CD4-positive, alpha-beta T cell treated with Interferon alpha-2 for 1 hour (primary cell): ENCODE measurements at regions not wholly inside any gene's neighbourhood (a gene's known extent, or its start where the extent isn't known, plus 50 kb on each side); places are given as distances from the start of the nearest gene placed in this dataset.

ENCODE experiments used
- DNase-seq, 2 donors: peaks; one replicate each; pipeline ENCODE4 v3.0.0-alpha.2; 2020 to 2022

DNA sequence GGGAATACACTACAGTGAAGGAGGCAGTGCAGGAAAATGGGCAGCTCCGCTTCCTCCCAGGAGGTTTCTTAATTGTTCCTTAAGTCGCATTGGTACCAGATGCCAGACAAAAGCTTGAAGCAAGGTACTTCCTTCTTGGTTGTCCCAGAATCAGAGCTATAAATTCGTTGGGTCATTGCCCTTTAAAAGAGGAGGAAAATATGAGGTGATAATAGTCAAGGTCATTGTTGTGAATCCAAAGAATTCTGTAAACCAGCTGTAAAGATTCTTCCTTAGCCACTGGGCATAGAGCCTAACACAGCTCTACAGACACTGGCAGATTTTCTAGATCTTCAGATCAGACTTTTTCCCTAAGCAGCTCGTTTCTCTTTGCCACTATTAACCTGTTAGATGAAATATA is 444.1 kb upstream of the TLE4 start:
- DNase-seq, result no peak

DNA sequence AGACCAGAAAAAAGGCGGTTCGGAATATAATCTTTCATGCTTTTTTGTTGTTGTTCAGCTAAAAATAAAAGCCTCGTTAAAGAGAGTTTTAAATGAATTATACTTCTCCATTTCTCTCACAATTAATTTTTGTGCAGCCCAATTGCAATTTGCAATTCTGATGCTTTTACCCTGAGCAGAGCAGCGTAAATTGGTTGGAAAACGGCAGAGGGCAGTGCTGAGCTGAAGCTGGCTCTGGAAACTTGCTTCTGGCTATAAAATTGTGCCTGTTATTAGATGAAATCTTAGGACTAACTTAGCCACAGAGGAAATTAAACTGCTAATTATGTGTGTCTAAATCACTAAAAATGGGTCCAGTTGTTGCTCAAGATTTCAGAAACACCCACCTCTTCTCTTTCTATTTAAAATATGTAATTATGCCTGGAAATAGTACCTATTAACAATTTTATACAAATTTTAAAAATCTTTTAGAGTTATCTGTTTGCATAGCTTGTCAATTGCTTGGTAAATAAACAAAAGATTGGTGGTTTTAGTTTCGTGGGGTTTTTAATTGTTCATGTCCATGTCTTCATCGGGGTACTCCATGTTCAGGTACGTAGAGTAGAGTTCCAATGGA is 441.8 kb upstream of the TLE4 start:
- peak in 1 of 2 donors; percentile 0 for DNase-seq

DNA sequence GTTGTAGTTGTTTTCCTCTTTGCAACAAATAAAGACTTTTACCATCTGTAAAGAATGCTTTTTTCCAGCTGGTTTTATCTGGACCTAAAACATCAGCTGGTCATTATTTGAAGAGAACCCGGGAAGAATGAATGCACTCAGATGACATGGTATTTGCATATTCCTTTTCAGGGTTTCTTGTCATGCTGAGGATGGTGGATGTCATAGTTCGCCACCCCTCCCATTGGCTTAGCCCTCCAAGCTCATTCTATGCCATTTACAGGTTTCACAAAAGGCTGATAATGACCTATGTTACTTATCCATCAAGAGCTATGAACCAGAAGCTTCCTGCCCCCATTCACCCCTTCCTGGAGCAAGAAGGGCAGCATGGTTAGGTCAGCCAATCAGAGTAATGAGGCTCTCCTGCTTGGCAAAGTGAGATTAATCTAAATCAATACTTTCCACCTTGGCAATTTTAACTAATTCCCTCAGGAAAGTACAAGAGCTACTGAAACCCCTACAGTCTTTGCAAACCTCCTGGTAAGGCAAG is 440.5 kb upstream of the TLE4 start:
- no peak for DNase-seq

DNA sequence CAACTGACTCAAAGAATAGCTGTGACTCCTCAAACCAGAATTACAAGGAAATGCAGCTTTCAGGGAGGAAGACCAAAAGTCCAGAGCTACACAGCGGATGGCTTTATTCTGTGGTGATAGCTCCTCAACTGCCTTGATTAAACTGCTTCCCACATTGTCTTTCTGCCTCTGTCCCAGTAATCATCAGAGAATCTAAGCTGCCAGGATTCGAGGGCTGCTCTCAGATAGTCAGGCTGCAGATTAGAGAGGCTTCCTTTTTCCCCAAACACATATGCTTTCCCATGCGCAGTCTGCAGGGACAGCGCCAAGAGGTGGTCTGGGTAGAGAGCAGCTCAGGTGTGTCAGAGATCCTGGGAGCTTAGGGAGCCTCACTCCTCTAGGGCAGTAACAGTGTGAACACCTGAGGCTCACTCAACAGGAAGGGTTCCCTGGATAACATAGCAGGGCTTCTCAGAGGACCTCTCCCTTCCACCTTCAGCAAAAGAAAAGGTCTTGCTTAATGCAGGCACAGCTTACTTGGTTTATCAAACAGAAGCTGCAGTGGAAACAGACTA is 439.9 kb upstream of the TLE4 start:
- DNase-seq, result no peak

- no peak for DNase-seq
Observed at GRCh38 chr9:79134654-79135053, 437.1 kb upstream of the TLE4 start.

GRCh38 chr9:79135681-79136415 is 435.9 kb upstream of the TLE4 start:
- DNase-seq, result no peak

DNA sequence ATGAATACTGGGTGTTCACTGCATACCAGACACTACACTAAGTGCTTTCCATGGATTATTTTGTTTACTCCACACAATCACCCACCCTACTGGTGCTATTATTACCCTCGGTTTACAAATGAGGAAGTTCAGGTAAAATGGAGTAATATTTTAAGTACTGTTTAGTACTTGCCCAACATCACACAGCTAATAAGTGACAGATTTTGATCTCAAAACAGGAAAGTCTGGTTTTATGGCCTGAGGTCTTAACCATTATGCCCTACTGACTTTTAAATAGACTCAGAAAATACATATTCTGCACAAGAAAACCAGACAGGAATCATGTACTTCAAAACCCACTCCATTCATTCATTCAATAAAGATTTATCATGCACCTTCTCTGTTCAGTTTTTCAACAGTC is 431.0 kb upstream of the TLE4 start:
- no peak for DNase-seq

DNA sequence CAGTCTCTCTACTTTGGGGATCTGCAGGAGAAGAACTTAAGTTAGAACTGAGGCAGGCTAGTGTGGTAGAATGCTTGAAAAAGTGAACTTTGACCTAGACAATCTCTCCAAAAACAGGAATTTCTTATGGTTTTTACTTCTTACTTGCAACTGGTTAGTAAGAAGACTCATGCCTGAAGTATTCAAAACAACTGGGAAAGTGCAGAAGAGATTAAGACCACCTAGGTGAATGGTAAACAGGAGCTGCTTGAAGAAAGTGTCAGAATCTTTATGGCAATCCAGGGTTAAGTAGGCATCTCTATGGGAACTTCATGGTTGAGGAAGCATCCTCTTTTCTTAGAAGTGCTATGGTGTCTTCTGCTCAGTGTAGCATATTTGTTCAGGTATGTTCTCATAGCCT is 428.6 kb upstream of the TLE4 start:
- no peak for DNase-seq

DNA sequence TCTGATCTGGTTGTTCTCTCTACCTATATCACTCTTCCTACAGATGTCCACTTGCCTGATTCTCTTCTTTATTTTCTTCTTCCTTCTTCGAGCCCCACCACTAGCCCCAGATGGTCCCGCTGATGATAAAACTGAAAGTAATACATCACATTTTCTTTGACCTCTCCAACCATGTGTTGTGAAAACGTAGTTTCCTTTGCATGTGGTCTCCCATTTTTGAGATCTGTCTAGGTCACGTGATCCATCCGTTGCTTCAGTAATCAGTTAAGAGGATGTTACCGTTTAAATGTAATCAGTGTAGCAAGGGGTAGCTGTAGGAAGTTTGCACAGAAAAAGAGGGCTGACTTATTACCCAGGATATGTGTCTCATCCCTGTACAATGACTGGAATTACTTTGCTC is 426.3 kb upstream of the TLE4 start:
- DNase-seq, result no peak

- DNase-seq, result no peak
Observed at GRCh38 chr9:79149585-79149984, 422.2 kb upstream of the TLE4 start.

- DNase-seq, result no peak
Observed at GRCh38 chr9:79151791-79152190, 420.0 kb upstream of the TLE4 start.

DNA sequence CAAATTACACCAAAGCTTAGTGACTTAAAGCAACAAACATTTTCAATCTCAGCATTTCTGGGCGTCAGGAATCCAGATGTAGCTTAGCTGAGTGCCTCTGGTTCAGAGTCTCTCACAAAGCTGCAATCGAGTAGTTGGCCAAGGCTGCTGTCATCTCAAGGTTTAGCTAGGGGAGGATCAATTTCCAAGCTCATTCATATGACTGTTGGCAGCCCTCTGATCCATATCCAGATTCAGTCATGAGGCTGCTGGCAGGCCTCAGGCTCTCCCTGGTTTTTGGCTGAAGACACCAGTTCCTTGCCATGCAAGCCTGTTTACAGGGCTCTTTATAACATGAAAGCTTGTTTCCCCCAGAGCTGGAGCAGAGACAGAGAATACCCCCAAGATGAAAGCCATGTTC is 419.5 kb upstream of the TLE4 start:
- no peak for DNase-seq

DNA sequence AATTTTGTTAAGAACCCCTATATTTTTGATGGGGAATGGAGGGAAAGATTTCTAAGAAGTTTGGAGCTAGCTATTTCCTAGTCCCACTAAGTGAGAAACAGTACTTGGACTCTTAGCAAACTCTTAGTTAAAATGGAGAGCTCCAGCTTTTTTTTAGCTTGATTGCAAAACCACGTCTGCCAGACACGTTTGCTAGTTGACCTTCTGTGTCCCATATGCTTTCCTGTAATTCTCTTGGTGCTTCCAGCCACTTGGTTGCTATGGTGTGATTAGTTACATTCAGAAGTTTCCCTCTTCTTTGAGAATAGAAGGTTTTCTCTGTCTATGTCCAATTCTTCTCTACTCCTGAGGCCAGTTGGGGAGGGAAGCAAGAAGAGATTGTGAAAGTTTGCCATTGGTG is 417.0 kb upstream of the TLE4 start:
- DNase-seq, result no peak

- no peak for DNase-seq
Observed at GRCh38 chr9:79155308-79155707, 416.5 kb upstream of the TLE4 start.

GRCh38 chr9:79163544-79163943 is 408.2 kb upstream of the TLE4 start:
- no peak for DNase-seq

DNA sequence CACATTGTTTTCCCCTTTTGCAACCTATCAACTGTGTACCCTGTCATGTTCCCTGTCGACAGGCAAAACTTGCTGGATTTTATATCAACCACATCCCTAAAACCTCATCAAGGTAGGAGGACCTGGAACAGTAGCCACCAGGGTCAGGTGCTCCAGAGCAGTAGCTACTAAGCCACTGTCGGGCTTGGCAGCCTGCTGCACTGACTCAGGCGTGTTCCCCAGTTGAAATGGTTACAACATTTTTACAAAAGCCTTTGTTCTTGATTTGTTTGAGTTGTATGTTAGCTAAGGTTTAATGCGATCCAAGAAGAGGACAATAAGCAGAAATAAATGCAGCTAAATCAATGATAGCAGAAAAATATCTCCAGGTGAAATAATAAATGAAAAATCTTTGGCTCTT is 407.4 kb upstream of the TLE4 start:
- no peak for DNase-seq

DNA sequence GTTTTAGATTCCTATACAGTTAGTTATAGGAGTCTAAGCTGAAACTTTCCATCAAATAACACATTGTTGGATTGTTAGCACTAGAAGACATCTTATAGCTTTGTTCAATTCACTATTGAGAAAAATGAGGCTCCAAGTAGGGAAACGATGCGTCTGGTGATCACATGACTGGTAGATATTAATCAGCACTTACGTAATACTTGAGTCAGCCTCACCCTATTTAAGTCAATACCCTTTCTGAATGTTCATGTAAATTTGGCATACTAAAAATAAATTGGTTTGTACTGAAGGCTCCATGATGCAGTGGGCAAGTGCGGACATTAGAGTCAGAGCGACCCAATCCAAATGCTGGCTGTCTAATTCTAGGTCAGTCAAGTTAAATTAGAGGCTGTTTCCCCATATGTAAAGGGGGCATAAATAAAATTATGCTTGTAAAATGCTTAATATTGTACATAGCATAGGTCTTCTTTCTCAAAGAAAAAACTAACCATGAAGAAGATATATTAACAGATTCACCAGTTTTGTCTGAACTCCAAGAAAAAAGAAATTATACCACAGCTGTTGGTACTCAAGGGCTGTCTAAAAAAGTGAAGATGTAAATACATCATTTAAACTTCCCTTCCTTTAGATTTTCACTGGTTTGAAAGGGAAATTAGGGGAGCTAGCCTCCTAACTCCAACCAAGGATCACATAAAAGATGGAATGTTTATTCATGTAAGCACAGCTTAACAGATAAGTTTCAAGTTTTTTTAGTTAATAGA is 406.6 kb upstream of the TLE4 start:
- DNase-seq, result no peak

DNA sequence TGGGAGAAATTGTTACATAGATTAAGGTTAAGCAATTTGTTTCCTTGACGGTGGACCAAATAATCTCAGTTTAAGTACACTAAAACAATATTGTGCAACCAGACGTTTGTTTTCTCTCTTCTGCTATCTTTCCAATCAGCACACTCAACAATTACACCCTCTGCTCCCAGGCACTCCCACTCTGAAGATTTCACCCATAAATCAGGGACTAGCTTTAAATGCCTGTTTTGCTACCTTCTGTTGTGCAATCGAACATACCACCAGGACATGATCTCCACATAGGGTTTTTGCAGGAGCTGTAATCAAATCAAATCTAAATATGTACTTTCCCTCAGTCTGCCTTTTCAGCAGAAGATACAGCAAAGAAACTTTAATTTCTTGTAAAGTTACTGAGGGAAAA is 405.8 kb upstream of the TLE4 start:
- no peak for DNase-seq

DNA sequence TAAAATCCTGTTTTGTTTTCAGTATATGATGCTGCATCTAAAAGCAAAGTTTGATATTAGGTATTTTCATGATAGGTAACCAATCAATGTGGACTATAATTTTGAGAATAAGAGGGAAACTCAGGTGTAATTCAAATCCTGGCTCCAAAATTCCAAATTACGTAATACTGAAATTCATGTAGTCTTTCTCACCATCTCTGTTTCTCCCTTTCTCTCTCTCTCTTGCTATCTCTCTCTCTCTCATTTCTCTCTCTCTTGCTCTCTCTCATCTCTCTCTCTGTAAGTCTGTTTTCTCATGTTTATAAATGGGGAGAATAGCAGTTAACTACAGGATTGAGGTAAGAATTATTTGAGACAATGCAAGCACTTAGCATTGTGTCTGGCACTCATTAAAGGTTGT is 401.1 kb upstream of the TLE4 start:
- DNase-seq, result no peak

DNA sequence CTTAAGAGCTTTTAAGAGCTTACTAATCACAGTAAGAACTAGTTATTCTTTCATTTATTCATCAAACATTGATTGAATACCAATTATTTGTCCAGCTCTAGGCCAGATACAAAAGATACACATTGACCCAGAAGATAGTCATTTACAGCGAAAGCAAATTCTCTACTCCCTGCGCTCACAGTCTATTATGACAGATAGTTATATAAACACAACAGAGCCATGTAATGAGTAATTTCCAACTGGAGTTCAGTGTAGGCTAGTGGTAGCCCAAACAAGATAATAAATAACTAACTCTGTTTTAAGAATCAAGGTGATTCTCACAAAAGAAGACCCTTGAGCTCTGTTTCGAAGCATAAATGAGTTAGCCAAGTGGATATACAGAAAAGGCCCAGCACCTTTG is 397.8 kb upstream of the TLE4 start:
- no peak for DNase-seq

GRCh38 chr9:79176014-79176697 is 395.6 kb upstream of the TLE4 start:
- DNase-seq, result no peak

DNA sequence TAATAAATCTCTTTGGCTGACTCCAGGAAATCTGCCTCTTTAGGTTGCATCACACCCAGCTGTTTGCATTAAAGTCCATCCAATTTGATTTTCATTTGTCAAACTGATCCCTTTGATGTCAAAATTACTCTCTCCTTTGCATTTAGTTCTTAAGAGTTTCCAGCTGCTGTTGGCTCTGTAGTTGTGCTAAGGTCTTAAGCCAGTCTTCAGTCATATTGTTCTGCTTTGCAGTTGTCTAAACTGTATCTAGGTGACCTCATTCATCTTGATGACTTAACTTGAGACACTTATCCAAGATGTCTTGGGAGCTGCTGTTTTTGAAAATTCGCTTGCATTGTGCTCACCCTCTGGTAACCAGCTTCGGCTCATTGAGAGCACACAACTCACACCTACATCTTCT is 386.9 kb upstream of the TLE4 start:
- DNase-seq, result no peak

GRCh38 chr9:79185866-79186265 is 385.9 kb upstream of the TLE4 start:
- no peak for DNase-seq
